ENCODE measurements at regions not wholly inside any gene's neighbourhood (a gene's known extent, or its start where the extent isn't known, plus 50 kb on each side); places are given as distances from the start of the nearest gene placed in this dataset.

DNA sequence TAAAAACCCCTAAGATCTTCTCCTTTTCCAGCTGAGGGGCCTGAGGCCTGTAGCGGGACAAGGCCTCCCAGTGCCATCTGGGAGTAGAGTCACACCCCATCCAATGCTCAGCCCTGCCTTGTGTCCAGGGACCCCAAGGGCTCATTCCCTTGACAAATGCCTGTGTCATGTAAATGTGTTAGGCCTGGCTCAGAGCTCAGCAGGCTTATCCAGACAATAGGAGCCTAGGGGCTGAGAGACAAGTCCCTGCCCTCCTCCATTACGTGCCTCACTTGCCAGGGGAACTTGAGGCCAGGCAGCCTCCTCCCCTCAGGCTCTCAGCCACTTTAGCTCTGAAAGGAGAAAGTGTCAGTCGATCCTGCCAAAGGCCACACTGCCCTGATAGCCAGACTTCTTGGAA lies 166.8 kb upstream of the MAMLD1 start:
- no peaks in the 10 kb centered on the region for H3K36me3 ChIP-seq (ENCODE audit: control insufficient read depth, insufficient read depth, low read length)
- no peak overlapping the region for H3K4me3 ChIP-seq (ENCODE audit: low read depth, low read length)
- no peaks in the 10 kb centered on the region for H3K27me3 ChIP-seq (ENCODE audit: control insufficient read depth, insufficient read depth, low read length)
- no peak overlapping the region for H3K27ac ChIP-seq (ENCODE audit: low read depth, low read length)
- no peak overlapping the region for H3K9ac ChIP-seq (ENCODE audit: low read length)
- H3K9me3 ChIP-seq (ENCODE audit: control insufficient read depth, insufficient read depth, low read depth, low read length): no peaks in the 10 kb centered on the region
- no peaks in the 10 kb centered on the region; the same call in 1 of the 2 replicates for H3K4me1 ChIP-seq (ENCODE audit: control insufficient read depth, insufficient read depth, low read length)

DNA sequence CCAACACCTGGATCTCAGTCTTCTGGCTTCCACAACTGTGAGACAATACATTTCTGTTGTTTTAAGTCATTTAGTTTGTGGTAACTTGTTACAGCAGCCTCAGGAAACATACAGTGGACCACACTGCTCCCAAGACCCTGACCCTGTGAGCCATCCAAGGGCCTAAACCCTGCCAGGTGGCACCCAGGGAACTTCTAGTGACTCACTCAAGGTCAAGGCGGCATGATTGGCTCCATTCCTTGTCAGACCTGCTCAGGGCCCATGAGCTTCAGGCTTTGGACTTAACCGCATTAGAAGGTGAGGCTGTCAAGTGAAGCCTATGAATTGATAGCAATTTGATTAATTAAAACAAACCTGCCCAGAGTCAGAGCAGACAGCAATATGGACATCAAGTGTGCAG lies 165.7 kb upstream of the MAMLD1 start:
- H3K4me3 ChIP-seq (ENCODE audit: low read depth, low read length): no peak overlapping the region
- no peak overlapping the region for H3K9ac ChIP-seq (ENCODE audit: low read length)
- no peaks in the 10 kb centered on the region for H3K36me3 ChIP-seq (ENCODE audit: control insufficient read depth, insufficient read depth, low read length)
- no peaks in the 10 kb centered on the region for H3K9me3 ChIP-seq (ENCODE audit: control insufficient read depth, insufficient read depth, low read depth, low read length)
- H3K27ac ChIP-seq (ENCODE audit: low read depth, low read length): no peak overlapping the region
- no peaks in the 10 kb centered on the region for H3K27me3 ChIP-seq (ENCODE audit: control insufficient read depth, insufficient read depth, low read length)
- no peaks in the 10 kb centered on the region; the same call in 1 of the 2 replicates for H3K4me1 ChIP-seq (ENCODE audit: control insufficient read depth, insufficient read depth, low read length)

DNA sequence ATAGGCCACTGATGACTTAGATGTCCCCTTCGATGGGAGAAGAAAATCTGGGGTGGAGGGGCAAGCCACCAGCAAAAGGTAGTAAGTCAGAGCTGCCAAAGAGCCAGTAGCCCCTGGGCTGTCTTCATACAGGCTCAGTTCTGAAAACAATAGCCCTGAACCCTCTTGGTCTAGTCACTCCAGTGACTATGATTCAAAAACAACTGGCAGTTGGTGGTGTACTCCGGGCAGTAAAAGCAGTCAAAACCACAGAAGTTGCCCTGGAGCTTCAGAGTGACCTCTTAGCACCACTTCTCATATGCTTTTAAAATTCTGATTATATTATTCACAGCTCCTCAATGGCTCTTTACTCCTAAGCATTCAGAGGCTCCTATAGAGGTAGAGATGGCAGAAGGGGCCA lies 164.3 kb upstream of the MAMLD1 start:
- H3K4me1 ChIP-seq (ENCODE audit: control insufficient read depth, insufficient read depth, low read length): no peaks in the 10 kb centered on the region; the same call in 1 of the 2 replicates
- H3K9me3 ChIP-seq (ENCODE audit: control insufficient read depth, insufficient read depth, low read depth, low read length): no peaks in the 10 kb centered on the region
- no peaks in the 10 kb centered on the region for H3K36me3 ChIP-seq (ENCODE audit: control insufficient read depth, insufficient read depth, low read length)
- H3K4me3 ChIP-seq (ENCODE audit: low read depth, low read length): no peak overlapping the region
- H3K27me3 ChIP-seq (ENCODE audit: control insufficient read depth, insufficient read depth, low read length): no peaks in the 10 kb centered on the region
- no peak overlapping the region for H3K9ac ChIP-seq (ENCODE audit: low read length)
- no peak overlapping the region for H3K27ac ChIP-seq (ENCODE audit: low read depth, low read length)

DNA sequence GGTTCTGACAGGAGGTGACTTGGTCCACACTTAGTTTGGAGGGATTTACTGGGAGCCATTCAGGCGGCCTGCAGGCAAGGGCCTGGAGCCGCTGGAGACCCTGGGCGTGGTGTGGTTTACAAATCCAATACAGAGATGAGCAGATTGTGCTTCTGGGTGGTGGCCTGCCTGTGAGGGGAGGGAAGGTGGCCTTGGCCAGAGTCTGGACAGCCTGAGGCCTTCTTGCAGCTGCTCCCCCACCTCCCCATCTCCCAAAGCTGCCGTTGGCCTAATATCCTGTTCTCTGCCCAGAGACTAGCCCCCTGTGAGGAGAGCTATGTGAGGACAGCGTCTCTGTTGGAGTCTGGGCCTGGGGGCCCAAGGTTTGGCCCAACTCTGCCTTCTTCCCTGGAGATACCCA lies 163.9 kb upstream of the MAMLD1 start:
- no peaks in the 10 kb centered on the region for H3K9me3 ChIP-seq (ENCODE audit: control insufficient read depth, insufficient read depth, low read depth, low read length)
- no peaks in the 10 kb centered on the region; the same call in 1 of the 2 replicates for H3K4me1 ChIP-seq (ENCODE audit: control insufficient read depth, insufficient read depth, low read length)
- H3K9ac ChIP-seq (ENCODE audit: low read length): no peak overlapping the region
- H3K4me3 ChIP-seq (ENCODE audit: low read depth, low read length): no peak overlapping the region
- no peak overlapping the region for H3K27ac ChIP-seq (ENCODE audit: low read depth, low read length)
- no peaks in the 10 kb centered on the region for H3K36me3 ChIP-seq (ENCODE audit: control insufficient read depth, insufficient read depth, low read length)
- no peaks in the 10 kb centered on the region for H3K27me3 ChIP-seq (ENCODE audit: control insufficient read depth, insufficient read depth, low read length)

DNA sequence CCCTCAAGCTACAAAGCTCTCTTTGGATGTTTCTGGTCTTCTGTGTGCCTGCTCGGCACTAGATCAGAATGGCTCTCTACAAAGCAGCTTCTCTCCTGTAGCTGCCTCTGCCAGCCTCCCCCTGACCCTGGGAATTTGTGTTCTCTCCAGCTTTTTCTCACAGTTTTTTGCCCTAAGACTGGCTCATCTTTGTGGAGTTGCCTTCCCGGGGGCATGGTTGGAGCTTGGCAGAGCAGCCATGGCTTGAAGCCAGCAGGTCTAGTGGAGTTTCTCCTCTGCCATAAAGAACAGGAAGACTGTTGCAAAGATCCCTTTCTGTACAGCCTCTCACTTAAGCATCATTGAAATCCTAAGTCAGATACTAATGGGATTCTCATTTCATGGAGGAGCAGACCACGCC lies 163.3 kb upstream of the MAMLD1 start:
- Histone ChIP-seq H3K9me3 (ENCODE audit: control insufficient read depth, insufficient read depth, low read depth, low read length) (no peaks in the 10 kb centered on the region), H3K27ac (ENCODE audit: low read depth, low read length) (no peak overlapping the region), H3K4me1 (ENCODE audit: control insufficient read depth, insufficient read depth, low read length) (no peaks in the 10 kb centered on the region; the same call in 1 of the 2 replicates), H3K9ac (ENCODE audit: low read length) (no peak overlapping the region), H3K4me3 (ENCODE audit: low read depth, low read length) (no peak overlapping the region), H3K27me3 (ENCODE audit: control insufficient read depth, insufficient read depth, low read length) (no peaks in the 10 kb centered on the region), H3K36me3 (ENCODE audit: control insufficient read depth, insufficient read depth, low read length) (no peaks in the 10 kb centered on the region)

DNA sequence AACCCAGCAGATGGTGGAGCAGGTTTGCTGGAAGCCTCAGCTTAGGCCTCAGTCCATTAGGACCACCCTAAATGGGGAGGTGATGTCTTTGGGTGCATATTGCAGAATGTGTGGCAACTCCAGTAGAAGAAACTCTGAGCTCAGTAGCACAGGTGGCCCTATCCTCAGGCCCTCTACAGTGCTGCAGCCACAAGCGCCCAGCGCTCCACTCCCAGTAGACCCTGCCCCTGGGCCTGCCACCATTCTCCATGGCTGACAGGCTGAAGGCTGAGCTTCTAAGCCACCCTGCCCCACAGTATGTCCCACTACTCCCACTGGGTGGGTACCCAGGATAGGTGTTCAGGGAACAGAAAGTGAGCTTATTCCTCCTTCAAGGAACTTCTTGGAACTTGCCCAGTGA lies 162.8 kb upstream of the MAMLD1 start:
- H3K4me3 ChIP-seq (ENCODE audit: low read depth, low read length): no peak overlapping the region
- H3K9ac ChIP-seq (ENCODE audit: low read length): no peak overlapping the region
- no peaks in the 10 kb centered on the region for H3K36me3 ChIP-seq (ENCODE audit: control insufficient read depth, insufficient read depth, low read length)
- H3K27me3 ChIP-seq (ENCODE audit: control insufficient read depth, insufficient read depth, low read length): no peaks in the 10 kb centered on the region
- no peaks in the 10 kb centered on the region for H3K9me3 ChIP-seq (ENCODE audit: control insufficient read depth, insufficient read depth, low read depth, low read length)
- no peaks in the 10 kb centered on the region; the same call in 1 of the 2 replicates for H3K4me1 ChIP-seq (ENCODE audit: control insufficient read depth, insufficient read depth, low read length)
- no peak overlapping the region for H3K27ac ChIP-seq (ENCODE audit: low read depth, low read length)

DNA sequence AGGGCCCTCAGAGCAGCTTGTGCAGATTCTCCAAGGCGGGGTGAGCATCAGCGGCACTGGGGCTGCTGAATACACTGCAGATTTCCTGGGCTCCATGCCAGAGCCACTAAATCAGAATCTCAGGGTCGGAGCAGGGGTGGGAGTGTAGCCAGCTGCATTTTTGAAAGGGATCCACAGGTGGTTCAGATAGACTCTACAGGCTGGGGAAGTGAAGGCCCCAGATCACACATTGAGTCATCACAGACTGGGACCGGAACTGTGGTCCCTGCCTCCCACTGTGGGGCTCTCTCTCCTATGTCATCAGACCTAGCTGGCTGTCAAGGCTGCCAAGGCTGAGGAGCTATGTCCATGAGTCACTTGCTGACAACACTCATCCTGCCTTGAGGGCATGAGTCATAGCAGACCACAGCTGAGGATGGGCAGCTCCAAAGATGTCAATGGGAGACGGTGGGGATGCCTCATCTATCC lies 162.3 kb upstream of the MAMLD1 start:
- no peak overlapping the region for H3K4me3 ChIP-seq (ENCODE audit: low read depth, low read length)
- no peak overlapping the region for H3K27ac ChIP-seq (ENCODE audit: low read depth, low read length)
- no peaks in the 10 kb centered on the region; the same call in 1 of the 2 replicates for H3K4me1 ChIP-seq (ENCODE audit: control insufficient read depth, insufficient read depth, low read length)
- H3K36me3 ChIP-seq (ENCODE audit: control insufficient read depth, insufficient read depth, low read length): no peaks in the 10 kb centered on the region
- H3K27me3 ChIP-seq (ENCODE audit: control insufficient read depth, insufficient read depth, low read length): peaks cover 3% of the 10 kb centered on the region; the same call in 1 of the 2 replicates
- no peak overlapping the region for H3K9ac ChIP-seq (ENCODE audit: low read length)
- no peaks in the 10 kb centered on the region for H3K9me3 ChIP-seq (ENCODE audit: control insufficient read depth, insufficient read depth, low read depth, low read length)

DNA sequence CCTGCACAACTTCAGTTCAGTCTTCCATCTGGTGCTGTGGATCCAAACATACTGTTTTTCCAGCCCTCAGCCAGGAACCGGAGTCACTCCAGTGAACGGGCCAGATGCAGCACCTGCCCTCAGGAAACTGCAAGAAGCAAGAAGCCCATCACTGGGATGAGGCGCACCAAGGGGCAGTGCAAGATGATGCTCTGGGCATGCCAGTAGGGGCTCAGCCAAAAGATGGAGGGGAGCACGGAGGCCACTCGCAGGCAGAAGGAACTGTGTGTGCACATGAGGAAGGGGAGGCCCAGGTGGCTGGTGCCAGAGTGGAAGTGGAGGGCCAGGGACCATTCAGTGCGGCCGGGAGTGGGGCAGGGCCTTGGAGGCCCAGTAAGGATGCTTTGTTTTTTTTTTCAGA lies 161.7 kb upstream of the MAMLD1 start:
- no peak overlapping the region for H3K4me3 ChIP-seq (ENCODE audit: low read depth, low read length)
- no peak overlapping the region for H3K9ac ChIP-seq (ENCODE audit: low read length)
- no peaks in the 10 kb centered on the region; the same call in 1 of the 2 replicates for H3K4me1 ChIP-seq (ENCODE audit: control insufficient read depth, insufficient read depth, low read length)
- H3K36me3 ChIP-seq (ENCODE audit: control insufficient read depth, insufficient read depth, low read length): no peaks in the 10 kb centered on the region
- peaks cover 9% of the 10 kb centered on the region; the same call in 1 of the 2 replicates for H3K27me3 ChIP-seq (ENCODE audit: control insufficient read depth, insufficient read depth, low read length)
- H3K9me3 ChIP-seq (ENCODE audit: control insufficient read depth, insufficient read depth, low read depth, low read length): no peaks in the 10 kb centered on the region
- no peak overlapping the region for H3K27ac ChIP-seq (ENCODE audit: low read depth, low read length)

DNA sequence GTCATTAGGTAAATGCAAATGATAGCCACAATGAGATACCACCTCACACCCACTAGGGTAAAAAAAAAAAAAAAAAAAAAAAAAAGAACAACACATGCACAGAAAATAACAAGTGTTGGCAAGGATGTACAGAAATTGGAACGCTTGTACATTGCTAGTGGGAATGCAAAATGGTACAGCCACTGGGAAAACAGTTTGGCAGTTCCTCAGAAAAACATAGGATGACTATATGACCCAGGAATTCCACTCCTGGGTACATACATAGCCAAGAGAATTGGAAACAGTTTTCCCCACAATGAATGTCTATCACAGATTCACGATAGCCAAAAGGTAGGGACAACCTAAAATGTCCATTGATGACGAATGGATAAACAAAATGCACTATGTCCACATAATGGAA lies 161.3 kb upstream of the MAMLD1 start:
- H3K4me3 ChIP-seq (ENCODE audit: low read depth, low read length): no peak overlapping the region
- no peak overlapping the region for H3K27ac ChIP-seq (ENCODE audit: low read depth, low read length)
- H3K36me3 ChIP-seq (ENCODE audit: control insufficient read depth, insufficient read depth, low read length): no peaks in the 10 kb centered on the region
- no peaks in the 10 kb centered on the region for H3K9me3 ChIP-seq (ENCODE audit: control insufficient read depth, insufficient read depth, low read depth, low read length)
- H3K27me3 ChIP-seq (ENCODE audit: control insufficient read depth, insufficient read depth, low read length): peaks cover 10% of the 10 kb centered on the region; the same call in 1 of the 2 replicates
- H3K4me1 ChIP-seq (ENCODE audit: control insufficient read depth, insufficient read depth, low read length): no peaks in the 10 kb centered on the region; the same call in 1 of the 2 replicates
- H3K9ac ChIP-seq (ENCODE audit: low read length): no peak overlapping the region

DNA sequence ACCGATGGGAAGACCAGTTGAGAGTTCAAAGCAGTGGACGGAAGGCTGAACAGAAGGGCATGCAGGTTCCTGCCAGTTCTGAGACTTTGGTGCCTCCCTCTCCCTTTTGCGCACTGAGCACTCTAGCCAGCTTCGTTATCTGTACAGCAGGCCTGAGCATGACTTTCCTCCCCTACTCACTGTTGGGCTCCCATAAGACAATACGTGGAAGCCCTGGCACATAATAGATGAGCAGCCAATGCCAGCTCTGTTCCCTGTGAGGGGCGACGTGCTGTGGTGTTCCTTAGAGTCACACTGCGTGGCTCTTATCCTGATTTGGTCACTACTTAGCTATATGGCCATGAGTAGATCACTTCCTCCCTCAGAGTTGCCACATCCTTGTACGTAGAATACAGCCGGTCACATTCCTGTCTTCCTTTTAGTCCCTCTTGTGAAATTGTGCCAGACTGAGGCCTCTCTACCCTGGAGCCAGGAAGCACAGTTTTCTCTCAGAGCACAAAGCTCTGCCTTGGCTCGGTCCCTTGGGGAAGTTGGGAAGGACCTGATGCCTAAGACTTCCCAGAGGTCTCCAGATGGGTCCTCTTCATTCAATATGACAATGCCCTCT lies 160.4 kb upstream of the MAMLD1 start:
- H3K27me3 ChIP-seq (ENCODE audit: control insufficient read depth, insufficient read depth, low read length): peaks cover 10% of the 10 kb centered on the region; the same call in 1 of the 2 replicates
- H3K9me3 ChIP-seq (ENCODE audit: control insufficient read depth, insufficient read depth, low read depth, low read length): no peaks in the 10 kb centered on the region
- no peak overlapping the region for H3K27ac ChIP-seq (ENCODE audit: low read depth, low read length)
- no peaks in the 10 kb centered on the region for H3K36me3 ChIP-seq (ENCODE audit: control insufficient read depth, insufficient read depth, low read length)
- H3K9ac ChIP-seq (ENCODE audit: low read length): no peak overlapping the region
- no peak overlapping the region for H3K4me3 ChIP-seq (ENCODE audit: low read depth, low read length)
- H3K4me1 ChIP-seq (ENCODE audit: control insufficient read depth, insufficient read depth, low read length): no peaks in the 10 kb centered on the region; the same call in 1 of the 2 replicates

DNA sequence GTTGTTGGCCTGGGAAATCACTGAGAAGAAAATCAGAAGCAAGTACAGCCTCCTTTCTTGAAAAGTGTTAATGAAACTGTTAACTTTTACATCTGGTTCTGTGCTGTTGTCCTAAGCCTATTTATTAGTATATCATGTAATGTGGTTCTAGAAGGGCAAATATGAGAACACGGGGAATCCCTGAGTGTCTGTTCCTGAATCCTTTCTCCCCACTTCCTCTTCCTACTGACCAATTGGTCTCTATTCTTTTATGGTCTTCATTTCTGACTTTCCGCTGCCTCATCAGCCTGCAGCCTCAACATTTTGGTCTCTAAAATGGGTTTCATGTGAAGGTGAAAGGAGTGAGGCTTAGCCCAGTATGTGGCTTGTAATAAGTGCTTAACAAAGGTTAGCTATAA lies 159.9 kb upstream of the MAMLD1 start:
- H3K9ac ChIP-seq (ENCODE audit: low read length): no peak overlapping the region
- no peak overlapping the region for H3K27ac ChIP-seq (ENCODE audit: low read depth, low read length)
- no peaks in the 10 kb centered on the region; the same call in 1 of the 2 replicates for H3K4me1 ChIP-seq (ENCODE audit: control insufficient read depth, insufficient read depth, low read length)
- no peaks in the 10 kb centered on the region for H3K9me3 ChIP-seq (ENCODE audit: control insufficient read depth, insufficient read depth, low read depth, low read length)
- no peak overlapping the region for H3K4me3 ChIP-seq (ENCODE audit: low read depth, low read length)
- no peaks in the 10 kb centered on the region for H3K36me3 ChIP-seq (ENCODE audit: control insufficient read depth, insufficient read depth, low read length)
- H3K27me3 ChIP-seq (ENCODE audit: control insufficient read depth, insufficient read depth, low read length): peaks cover 10% of the 10 kb centered on the region; the same call in 1 of the 2 replicates

Measured in HUES6 (cell line).